Karpas-422 (cell line): ENCODE measurements at regions not wholly inside any gene's neighbourhood (a gene's known extent, or its start where the extent isn't known, plus 50 kb on each side); places are given as distances from the start of the nearest gene placed in this dataset.

Source experiments
- DNase-seq: peaks from one replicate; pipeline ENCODE4 v3.0.0-alpha.2; 2015
- H2AFZ ChIP-seq: fragments of 200-600 bp; sonication (generic); 2 replicates; pipeline ENCODE4 v1.6.1; 2014; ENCODE audit warnings: antibody characterized with exemption, low read length, mixed read lengths
- H3K27ac ChIP-seq: fragments of 200-600 bp; sonication (generic); 2 replicates; pipeline ENCODE4 v1.5.1; 2014; ENCODE audit warnings: mild to moderate bottlenecking, low read length, moderate library complexity
- H3K27me3 ChIP-seq: fragments of 200-600 bp; sonication (generic); 2 replicates; pipeline ENCODE4 v1.6.1; 2014; ENCODE audit warnings: low read length, mixed read lengths
- H3K36me3 ChIP-seq: fragments of 200-600 bp; sonication (generic); 2 replicates; pipeline ENCODE4 v1.6.1; 2014; ENCODE audit warnings: low read length, mixed read lengths; ENCODE audit not compliant: insufficient read depth
- H3K4me1 ChIP-seq: fragments of 200-600 bp; sonication (generic); 2 replicates; pipeline ENCODE4 v1.6.1; 2014; ENCODE audit warnings: mild to moderate bottlenecking, low read length, mixed read lengths
- H3K4me2 ChIP-seq: fragments of 200-600 bp; sonication (generic); 2 replicates; pipeline ENCODE4 v1.6.1; 2014; ENCODE audit warnings: low read length, low read depth, mild to moderate bottlenecking; ENCODE audit not compliant: poor library complexity, severe bottlenecking
- H3K4me3 ChIP-seq: fragments of 200-600 bp; sonication (generic); 2 replicates; pipeline ENCODE4 v1.5.1; 2014; ENCODE audit warnings: mild to moderate bottlenecking, antibody characterized with exemption, low read length, mixed read lengths
- H3K79me2 ChIP-seq: fragments of 200-600 bp; sonication (generic); 2 replicates; pipeline ENCODE4 v1.6.1; 2014; ENCODE audit warnings: mild to moderate bottlenecking, low read length, mixed read lengths
- H3K9ac ChIP-seq: fragments of 200-600 bp; sonication (generic); 2 replicates; pipeline ENCODE4 v1.6.0; 2014; ENCODE audit warnings: low read length
- H3K9me2 ChIP-seq: fragments of 200-600 bp; sonication (generic), shearing (Covaris generic); replicated peaks from 2 replicates; pipeline ENCODE4 v1.6.0; 2014; ENCODE audit warnings: mild to moderate bottlenecking, low read length, moderate library complexity; ENCODE audit not compliant: insufficient read depth
- H3K9me3 ChIP-seq: fragments of 300-700, 200-600 bp; sonication (generic); 2 replicates; pipeline ENCODE4 v1.6.1; 2014; ENCODE audit warnings: low read length, mixed read lengths
- H4K20me1 ChIP-seq: fragments of 200-600 bp; sonication (generic); 2 replicates; pipeline ENCODE4 v1.6.1; 2014; ENCODE audit warnings: mild to moderate bottlenecking, antibody characterized with exemption, low read length, low read depth; ENCODE audit not compliant: insufficient read depth

DNA sequence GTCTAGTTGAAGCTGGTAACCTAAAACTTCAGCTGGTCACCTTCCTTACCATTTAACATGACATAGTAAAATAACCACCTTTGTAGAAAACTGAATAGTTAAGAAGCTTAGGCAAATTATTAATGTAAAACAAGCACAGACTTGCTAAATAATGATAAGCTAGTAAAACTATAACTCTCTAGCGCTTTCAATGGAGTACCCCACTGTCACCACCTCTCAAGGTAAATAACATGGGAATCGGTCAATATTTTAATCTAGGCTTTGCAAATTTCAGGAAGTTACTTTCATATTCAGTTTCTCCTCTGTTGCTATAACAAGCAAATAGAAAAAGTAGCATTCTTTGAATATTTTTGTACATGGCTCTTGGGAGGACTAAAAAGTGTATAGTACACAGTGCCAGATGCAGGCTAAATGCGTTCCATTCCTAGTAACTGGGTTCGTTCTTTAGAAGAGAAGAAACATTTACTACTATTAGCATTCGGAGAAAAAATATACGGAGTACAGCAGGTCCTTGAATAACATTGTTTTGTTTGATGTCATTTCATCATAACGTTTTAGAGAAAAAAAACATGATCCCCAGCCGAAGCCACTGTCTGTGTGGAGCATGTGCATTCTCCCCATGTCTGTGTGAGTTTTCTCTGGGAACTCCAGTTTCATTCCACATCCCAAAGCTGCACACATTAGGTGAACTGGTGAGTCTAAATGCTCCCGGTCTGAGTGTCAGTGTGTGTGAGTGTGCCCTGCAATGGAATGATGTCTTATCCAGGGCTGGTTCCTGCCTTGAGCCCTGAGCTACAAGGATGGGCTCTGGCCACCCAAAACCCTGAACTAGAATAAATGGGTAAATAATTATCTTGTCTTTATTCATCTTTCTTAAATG, 52.5 kb downstream of the EPRS1 start:
- H3K4me2 ChIP-seq: no peak overlapping the region
- no peaks in the 10 kb centered on the region for H3K9me3 ChIP-seq
- H3K4me1 ChIP-seq: peaks cover 27% of the 10 kb centered on the region
- peaks cover 44% of the 10 kb centered on the region for H3K36me3 ChIP-seq
- H3K27me3 ChIP-seq: no peaks in the 10 kb centered on the region
- DNase-seq: no peak
- H3K9ac ChIP-seq: no peak overlapping the region
- no peaks in the 10 kb centered on the region for H4K20me1 ChIP-seq
- no peaks in the 10 kb centered on the region for H3K9me2 ChIP-seq
- no peak overlapping the region for H3K27ac ChIP-seq
- no peak overlapping the region for H2AFZ ChIP-seq
- no peak overlapping the region for H3K4me3 ChIP-seq
- peaks cover 31% of the 10 kb centered on the region for H3K79me2 ChIP-seq

DNA sequence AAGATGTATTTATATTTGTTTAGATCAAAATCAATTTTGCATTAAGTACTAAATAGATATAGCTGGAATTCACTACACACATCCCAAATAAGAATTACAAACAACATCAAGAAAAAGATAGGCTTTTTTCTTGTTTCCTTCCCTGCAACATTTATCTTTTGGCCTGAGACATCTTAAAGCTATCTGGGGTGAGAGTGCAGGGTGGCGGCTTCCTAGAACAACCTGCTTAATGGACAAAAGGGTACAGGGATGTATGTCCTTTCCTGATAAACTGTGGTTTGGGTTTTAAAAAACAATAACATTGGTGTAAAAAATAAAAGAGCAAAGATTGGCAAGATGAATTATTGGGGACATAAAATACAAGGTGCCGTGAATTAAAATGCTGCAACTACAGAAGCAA, 54.4 kb downstream of the EPRS1 start:
- Histone ChIP-seq H3K9me2 (no peaks in the 10 kb centered on the region), H3K4me3 (no peak overlapping the region), H3K27me3 (no peaks in the 10 kb centered on the region), H3K27ac (no peak overlapping the region), H3K9ac (no peak overlapping the region), H4K20me1 (no peaks in the 10 kb centered on the region), H3K4me2 (no peak overlapping the region), H3K79me2 (peaks cover 33% of the 10 kb centered on the region), H2AFZ (no peak overlapping the region), H3K36me3 (peaks cover 47% of the 10 kb centered on the region), H3K9me3 (no peaks in the 10 kb centered on the region), H3K4me1 (peaks cover 27% of the 10 kb centered on the region)
- DNase-seq: no peak

DNA sequence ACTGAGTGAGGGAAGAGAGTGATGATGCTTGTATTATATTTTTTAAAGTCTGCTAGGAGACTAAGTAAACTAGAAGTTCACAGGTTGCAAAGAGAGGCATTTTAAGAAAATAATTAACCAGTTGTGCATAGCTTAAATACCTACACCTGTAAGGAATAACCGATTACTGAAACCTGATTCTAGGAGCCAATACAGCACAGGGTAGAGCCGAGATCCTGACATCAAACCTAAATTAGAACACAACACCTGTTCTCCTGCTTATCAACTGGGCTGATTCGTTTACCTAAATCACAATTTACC, 54.8 kb downstream of the EPRS1 start:
- peaks cover 31% of the 10 kb centered on the region for H3K79me2 ChIP-seq
- H3K4me1 ChIP-seq: peaks cover 27% of the 10 kb centered on the region
- H3K9ac ChIP-seq: no peak overlapping the region
- H3K4me2 ChIP-seq: no peak overlapping the region
- H3K4me3 ChIP-seq: no peak overlapping the region
- no peak for DNase-seq
- peaks cover 46% of the 10 kb centered on the region for H3K36me3 ChIP-seq
- H3K27me3 ChIP-seq: no peaks in the 10 kb centered on the region
- H4K20me1 ChIP-seq: no peaks in the 10 kb centered on the region
- H3K9me2 ChIP-seq: no peaks in the 10 kb centered on the region
- H2AFZ ChIP-seq: no peak overlapping the region
- no peak overlapping the region for H3K27ac ChIP-seq
- H3K9me3 ChIP-seq: no peaks in the 10 kb centered on the region

DNA sequence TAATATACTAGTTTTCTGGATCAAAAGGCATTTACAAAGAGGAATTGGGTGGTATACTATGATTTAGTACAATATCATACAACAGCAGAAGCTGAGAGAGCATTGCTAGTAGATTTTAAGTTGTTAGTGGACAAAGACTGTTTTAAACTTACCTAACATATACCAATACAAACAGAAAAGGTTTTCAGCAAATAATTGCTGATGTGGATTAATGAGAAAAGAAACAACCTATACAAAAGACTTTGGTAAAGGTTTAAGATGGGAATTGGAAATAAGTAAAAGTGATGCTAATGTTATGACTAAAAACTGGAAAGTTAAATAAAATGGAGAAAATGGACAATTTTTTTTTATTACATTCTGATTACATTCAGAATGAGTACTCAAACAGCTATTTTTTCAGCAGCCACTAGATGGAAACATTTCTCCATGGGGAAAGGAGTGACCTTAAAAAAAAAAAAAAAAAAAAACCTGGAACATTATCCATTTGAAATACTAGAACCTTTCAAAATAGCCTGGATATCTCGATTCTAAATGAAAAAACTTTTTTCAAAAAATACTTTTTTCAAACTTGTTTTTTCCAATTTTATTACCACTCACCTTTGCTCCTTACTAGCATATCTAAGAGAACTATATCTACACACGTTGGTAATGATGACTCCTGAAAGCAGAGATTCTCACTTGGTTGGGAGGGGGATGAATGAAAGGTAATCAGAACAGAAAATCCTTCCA, 55.4 kb downstream of the EPRS1 start:
- H3K9me3 ChIP-seq: no peaks in the 10 kb centered on the region

DNA sequence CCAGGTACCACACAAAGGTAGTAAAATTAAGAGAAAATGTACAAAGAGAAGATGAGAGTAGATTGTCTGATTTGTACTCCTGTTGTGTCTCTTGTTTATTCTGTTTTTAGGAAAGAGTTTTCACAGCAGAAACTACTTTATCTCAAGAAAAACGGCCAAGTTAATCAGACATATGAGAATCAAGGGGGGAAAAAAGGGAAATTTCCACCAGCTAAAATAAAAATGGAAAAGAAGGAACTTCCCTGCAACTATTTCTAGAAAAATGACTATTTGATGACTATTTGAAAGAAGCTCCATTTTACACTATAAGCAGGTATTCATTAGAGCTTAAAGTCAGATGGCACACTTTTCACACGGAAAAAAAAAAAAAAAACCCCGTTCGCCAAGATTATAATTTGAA, 56.5 kb downstream of the EPRS1 start:
- no peaks in the 10 kb centered on the region for H4K20me1 ChIP-seq
- no peaks in the 10 kb centered on the region for H3K27me3 ChIP-seq
- H3K9me2 ChIP-seq: no peaks in the 10 kb centered on the region
- no peak overlapping the region for H3K27ac ChIP-seq
- no peak overlapping the region for H3K9ac ChIP-seq
- H3K4me2 ChIP-seq: no peak overlapping the region
- H2AFZ ChIP-seq: no peak overlapping the region
- H3K4me1 ChIP-seq: peaks cover 39% of the 10 kb centered on the region
- no peak for DNase-seq
- peaks cover 29% of the 10 kb centered on the region for H3K79me2 ChIP-seq
- H3K9me3 ChIP-seq: no peaks in the 10 kb centered on the region
- H3K4me3 ChIP-seq: no peak overlapping the region
- peaks cover 42% of the 10 kb centered on the region; the same call in 1 of the 2 replicates for H3K36me3 ChIP-seq

More for the DNA sequence above, 55.4 kb downstream of the EPRS1 start:
- Histone ChIP-seq H3K27me3 (no peaks in the 10 kb centered on the region), H3K79me2 (peaks cover 29% of the 10 kb centered on the region), H2AFZ (no peak overlapping the region), H4K20me1 (no peaks in the 10 kb centered on the region), H3K4me3 (no peak overlapping the region), H3K27ac (peak overlapping the region; percentile 16; the same call in 1 of the 2 replicates), H3K9ac (no peak overlapping the region), H3K36me3 (peaks cover 45% of the 10 kb centered on the region), H3K4me1 (peaks cover 30% of the 10 kb centered on the region), H3K4me2 (no peak overlapping the region), H3K9me2 (no peaks in the 10 kb centered on the region)
- peak; percentile 70 for DNase-seq

DNA sequence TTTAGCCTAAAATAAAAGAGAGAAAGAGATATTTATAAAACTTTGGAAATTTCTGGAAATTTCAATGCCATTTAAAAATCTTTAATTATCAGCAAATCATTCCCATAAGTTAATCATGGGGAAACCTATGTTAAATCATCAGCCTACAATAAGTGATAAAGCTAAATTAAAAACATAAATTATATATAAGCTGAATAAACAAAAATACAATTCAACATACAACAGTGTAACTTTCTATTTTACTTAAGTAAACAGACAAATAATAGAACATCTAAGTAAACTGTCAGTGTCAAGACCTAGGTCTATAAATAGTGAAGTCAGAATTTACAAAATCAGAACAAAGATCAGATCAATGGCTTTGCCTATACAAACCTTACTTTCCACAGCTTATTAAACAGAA, 57.5 kb downstream of the EPRS1 start:
- Histone ChIP-seq H2AFZ (no peak overlapping the region), H3K4me1 (peaks cover 39% of the 10 kb centered on the region), H3K4me2 (no peak overlapping the region), H3K9ac (no peak overlapping the region), H3K27me3 (no peaks in the 10 kb centered on the region), H3K27ac (no peak overlapping the region), H3K79me2 (peaks cover 25% of the 10 kb centered on the region), H3K9me3 (no peaks in the 10 kb centered on the region), H3K4me3 (no peak overlapping the region), H3K9me2 (no peaks in the 10 kb centered on the region), H3K36me3 (peaks cover 39% of the 10 kb centered on the region; the same call in 1 of the 2 replicates), H4K20me1 (no peaks in the 10 kb centered on the region)
- no peak for DNase-seq

DNA sequence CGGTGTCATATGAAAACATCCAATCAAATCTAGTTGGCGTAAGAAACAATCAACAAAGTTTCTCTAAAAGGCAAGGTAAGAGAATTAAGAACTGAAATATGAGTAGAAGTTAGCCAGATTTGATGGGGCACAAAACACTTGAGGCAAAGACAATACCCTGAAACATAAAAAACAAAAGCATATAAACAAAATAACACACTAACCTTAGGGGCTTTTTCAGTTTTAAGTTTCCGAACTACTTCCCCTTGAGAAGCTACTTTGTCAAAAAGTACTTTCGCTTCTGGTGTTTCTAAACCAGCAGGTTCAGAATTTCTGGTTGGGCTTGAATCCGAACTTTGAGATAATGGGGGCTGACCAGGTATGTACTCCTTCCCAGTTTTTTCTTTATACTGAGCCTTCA, 57.9 kb downstream of the EPRS1 start:
- no peaks in the 10 kb centered on the region for H3K9me3 ChIP-seq

DNA sequence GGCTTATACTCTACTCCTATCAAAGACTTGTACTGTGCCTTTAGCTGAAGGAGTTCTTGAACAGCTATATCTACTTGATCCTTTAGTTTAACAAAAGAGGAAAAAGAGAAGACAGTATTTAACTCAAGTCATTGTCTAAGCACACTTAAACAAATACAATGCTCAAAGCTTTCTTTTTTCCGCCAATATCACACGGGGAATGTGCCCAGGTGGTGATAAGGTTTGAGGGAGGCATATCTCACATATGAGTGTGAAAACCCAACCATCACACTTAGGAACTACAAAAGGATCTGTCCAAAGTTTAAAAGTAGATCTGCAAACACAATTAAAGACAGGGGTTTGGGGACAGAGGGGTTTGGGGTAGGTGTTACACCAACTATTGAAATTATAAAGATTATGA, 59.0 kb upstream of the SLC30A10 start:
- peaks cover 44% of the 10 kb centered on the region; the same call in 1 of the 2 replicates for H3K36me3 ChIP-seq
- no peaks in the 10 kb centered on the region for H4K20me1 ChIP-seq
- H2AFZ ChIP-seq: no peak overlapping the region
- no peak overlapping the region for H3K27ac ChIP-seq
- DNase-seq: no peak
- no peak overlapping the region for H3K4me2 ChIP-seq
- H3K9ac ChIP-seq: no peak overlapping the region
- no peaks in the 10 kb centered on the region for H3K9me2 ChIP-seq
- H3K27me3 ChIP-seq: no peaks in the 10 kb centered on the region
- H3K9me3 ChIP-seq: no peaks in the 10 kb centered on the region
- peaks cover 39% of the 10 kb centered on the region for H3K4me1 ChIP-seq
- H3K4me3 ChIP-seq: no peak overlapping the region
- peaks cover 25% of the 10 kb centered on the region for H3K79me2 ChIP-seq

More for the DNA sequence above, 57.9 kb downstream of the EPRS1 start:
- H3K27ac ChIP-seq: no peak overlapping the region
- no peak overlapping the region for H3K9ac ChIP-seq
- H3K4me1 ChIP-seq: peaks cover 39% of the 10 kb centered on the region
- H3K4me3 ChIP-seq: no peak overlapping the region
- H3K79me2 ChIP-seq: peaks cover 25% of the 10 kb centered on the region
- no peak overlapping the region for H2AFZ ChIP-seq
- no peaks in the 10 kb centered on the region for H3K9me2 ChIP-seq
- H3K4me2 ChIP-seq: no peak overlapping the region
- DNase-seq: no peak
- H3K27me3 ChIP-seq: no peaks in the 10 kb centered on the region
- no peaks in the 10 kb centered on the region for H4K20me1 ChIP-seq
- peaks cover 38% of the 10 kb centered on the region; the same call in 1 of the 2 replicates for H3K36me3 ChIP-seq
